H1 (cell line): ENCODE measurements at regions not wholly inside any gene's neighbourhood (a gene's known extent, or its start where the extent isn't known, plus 50 kb on each side); places are given as distances from the start of the nearest gene placed in this dataset.

ENCODE experiments used
- CTCF ChIA-PET: fragments of 300-600 bp; sonication (Branson Sonifier 250); formaldehyde crosslinking; loops from one replicate; lab custom pipeline; 2021; ENCODE audit not compliant: partially characterized antibody; lab: Charles Lee
- POLR2A ChIA-PET: fragments of 300-600 bp; sonication (Branson Sonifier 250); formaldehyde crosslinking; loops from one replicate; lab custom pipeline; 2021; ENCODE audit warnings: inconsistent platforms; ENCODE audit not compliant: partially characterized antibody; lab: Charles Lee
- DNase-seq, 2 experiments: peaks; one replicate each; pipeline versions ENCODE4 v3.0.0 to v3.0.0-alpha.2; 2010 to 2022; ENCODE audit warnings: low spot score in 2 of 2, low read depth in 1 of 2, mixed read lengths in 1 of 2
- FAIRE-seq: peaks from 2 replicates; lab custom pipeline; 2011; peaks lifted over from hg19 to GRCh38; lab: Jason Lieb, UNC
- H2AFZ ChIP-seq: 2 replicates; pipeline ENCODE4 v1.8.1; 2012; ENCODE audit warnings: low read length, inconsistent platforms
- H2AK5ac ChIP-seq: 2 replicates; pipeline ENCODE4 v1.6.1; 2013; ENCODE audit warnings: low read depth, low read length
- H2BK120ac ChIP-seq: replicated peaks from 2 replicates; pipeline ENCODE3; 2013; ENCODE audit warnings: low read depth, low read length, inconsistent platforms
- H2BK12ac ChIP-seq: 2 replicates; pipeline ENCODE4 v1.6.1; 2013; ENCODE audit warnings: low read depth, low read length
- H2BK15ac ChIP-seq: 2 replicates; pipeline ENCODE4 v1.6.1; 2013; ENCODE audit warnings: low read length
- H2BK20ac ChIP-seq: 2 replicates; pipeline ENCODE4 v1.6.1; 2013; ENCODE audit warnings: low read length
- H2BK5ac ChIP-seq: 2 replicates; pipeline ENCODE4 v1.6.1; 2013; ENCODE audit warnings: low read depth, low read length
- H3K14ac ChIP-seq: 2 replicates; pipeline ENCODE4 v1.6.1; 2013; ENCODE audit warnings: inconsistent platforms; ENCODE audit not compliant: insufficient read length
- H3K18ac ChIP-seq: 2 replicates; pipeline ENCODE4 v1.6.1; 2013; ENCODE audit warnings: low read length; ENCODE audit errors: extremely low read depth
- H3K23ac ChIP-seq: 2 replicates; pipeline ENCODE4 v1.6.1; 2013; ENCODE audit warnings: inconsistent platforms; ENCODE audit not compliant: insufficient read length
- H3K23me2 ChIP-seq: 2 replicates; pipeline ENCODE4 v1.6.1; 2013; ENCODE audit warnings: low read depth, low read length
- H3K27ac ChIP-seq: 2 replicates; pipeline ENCODE4 v1.6.1; 2011; ENCODE audit warnings: low read depth, low read length, inconsistent platforms
- H3K27me3 ChIP-seq, 4 experiments: replicated peaks in 1 of 4; 1 replicate in 1 of 4; 2 replicates in 3 of 4; pipeline versions ENCODE4 v1.6.1 to v1.8.1; 2011 to 2013; ENCODE audit warnings: low read length in 3 of 4, mild to moderate bottlenecking in 3 of 4, inconsistent platforms in 2 of 4, mixed read lengths in 2 of 4, moderate library complexity in 1 of 4; ENCODE audit not compliant: control insufficient read depth in 3 of 4, insufficient read depth in 3 of 4; ENCODE audit errors: extremely low read depth in 1 of 4
- H3K36me3 ChIP-seq, 4 experiments: 2 replicates each; pipeline versions ENCODE4 v1.6.1 to v1.8.1; 2011 to 2013; ENCODE audit warnings: mild to moderate bottlenecking in 4 of 4, low read length in 3 of 4, moderate library complexity in 2 of 4, control low read depth in 1 of 4, inconsistent platforms in 1 of 4; ENCODE audit not compliant: insufficient read depth in 4 of 4, control insufficient read depth in 2 of 4
- H3K4ac ChIP-seq: replicated peaks from 2 replicates; pipeline ENCODE3; 2013; ENCODE audit warnings: low read length, low read depth, mixed read lengths, inconsistent platforms; ENCODE audit not compliant: insufficient read length
- H3K4me1 ChIP-seq, 4 experiments: replicated peaks in 1 of 4; 1 replicate in 1 of 4; 2 replicates in 3 of 4; pipeline versions ENCODE4 v1.6.1 to v1.8.1; 2011 to 2013; ENCODE audit warnings: low read length in 3 of 4, inconsistent platforms in 2 of 4, mixed read lengths in 1 of 4; ENCODE audit not compliant: insufficient read depth in 4 of 4, control insufficient read depth in 3 of 4
- H3K4me2 ChIP-seq, 2 experiments: 2 replicates each; pipeline versions ENCODE4 v1.6.1 to v1.8.1; 2011 to 2013; ENCODE audit warnings: low read depth in 2 of 2, low read length in 2 of 2, control low read depth in 1 of 2, inconsistent platforms in 1 of 2, mild to moderate bottlenecking in 1 of 2; ENCODE audit not compliant: insufficient read depth in 1 of 2
- H3K4me3 ChIP-seq, 4 experiments: fragments of 200-600, 300-600 bp in 1 of 4; sonication (generic), shearing (Covaris generic), sonication (Bioruptor Twin) in 1 of 4; 2 replicates each; pipeline versions ENCODE4 v1.5.1 to v1.8.1; 2011 to 2016; ENCODE audit warnings: low read length in 4 of 4, low read depth in 3 of 4, control low read depth in 2 of 4, inconsistent platforms in 2 of 4, mild to moderate bottlenecking in 2 of 4, mixed read lengths in 1 of 4, moderate library complexity in 1 of 4; ENCODE audit not compliant: insufficient read depth in 2 of 4; ENCODE audit errors: extremely low read depth in 1 of 4
- H3K56ac ChIP-seq: replicated peaks from 2 replicates; pipeline ENCODE3; 2013; ENCODE audit warnings: low read depth, mild to moderate bottlenecking, mixed read lengths, low read length, inconsistent platforms; ENCODE audit not compliant: insufficient read length
- H3K79me1 ChIP-seq: 2 replicates; pipeline ENCODE4 v1.6.1; 2013; ENCODE audit warnings: low read depth, low read length, control low read depth
- H3K79me2 ChIP-seq, 2 experiments: 2 replicates each; pipeline versions ENCODE4 v1.6.1 to v1.8.1; 2012 to 2013; ENCODE audit warnings: low read length in 2 of 2, mild to moderate bottlenecking in 2 of 2, inconsistent platforms in 1 of 2; ENCODE audit not compliant: insufficient read depth in 2 of 2, control insufficient read depth in 1 of 2
- H3K9ac ChIP-seq, 4 experiments: replicated peaks in 1 of 4; 1 replicate in 1 of 4; 2 replicates in 3 of 4; pipeline versions ENCODE4 v1.6.1 to v1.8.1; 2011 to 2013; ENCODE audit warnings: low read depth in 3 of 4, low read length in 3 of 4, control low read depth in 2 of 4, mild to moderate bottlenecking in 2 of 4, moderate library complexity in 2 of 4, inconsistent platforms in 1 of 4; ENCODE audit errors: extremely low read depth in 1 of 4
- H3K9me3 ChIP-seq, 2 experiments: 2 replicates each; pipeline versions ENCODE4 v1.6.1 to v1.8.1; 2012 to 2013; ENCODE audit warnings: mild to moderate bottlenecking in 2 of 2, moderate library complexity in 2 of 2, control low read depth in 1 of 2, inconsistent platforms in 1 of 2, low read depth in 1 of 2, low read length in 1 of 2, mixed read lengths in 1 of 2; ENCODE audit not compliant: insufficient read depth in 2 of 2
- H4K20me1 ChIP-seq, 2 experiments: replicated peaks in 1 of 2; 2 replicates each; pipeline versions ENCODE3 to v1.8.1; 2011 to 2013; ENCODE audit warnings: inconsistent platforms in 2 of 2, low read length in 2 of 2, mild to moderate bottlenecking in 1 of 2; ENCODE audit not compliant: insufficient read depth in 2 of 2, control insufficient read depth in 1 of 2
- H4K5ac ChIP-seq: 2 replicates; pipeline ENCODE4 v1.6.1; 2013; ENCODE audit warnings: low read length, low read depth, mixed read lengths, inconsistent platforms; ENCODE audit not compliant: insufficient read length
- H4K8ac ChIP-seq: 2 replicates; pipeline ENCODE4 v1.8.0; 2013; ENCODE audit warnings: mild to moderate bottlenecking, moderate library complexity, low read length, inconsistent platforms; ENCODE audit not compliant: insufficient read depth; ENCODE audit errors: extremely low read depth
- H4K91ac ChIP-seq: replicated peaks from 2 replicates; pipeline ENCODE3; 2013; ENCODE audit warnings: low read length, mixed read lengths, inconsistent platforms; ENCODE audit not compliant: insufficient read length
- BRCA1 ChIP-seq: IDR thresholded peaks from 2 replicates; pipeline ENCODE4 v1.6.1; 2012; ENCODE audit warnings: low read depth, low read length, improper control_type of control experiment
- E2F6 ChIP-seq: IDR thresholded peaks from 2 replicates; pipeline ENCODE4 v1.6.1; 2012; ENCODE audit warnings: inconsistent platforms
- EP300 ChIP-seq, 2 experiments: IDR thresholded peaks; 1 replicate in 1 of 2; 2 replicates in 1 of 2; pipeline ENCODE4 v1.6.1; 2011 to 2012; ENCODE audit warnings: low read depth in 2 of 2, low read length in 2 of 2, mild to moderate bottlenecking in 2 of 2, borderline replicate concordance in 1 of 2, inconsistent platforms in 1 of 2, moderate library complexity in 1 of 2
- HDAC6 ChIP-seq: IDR thresholded peaks from one replicate; pipeline ENCODE4 v1.7.1; 2012; ENCODE audit warnings: low read depth, mild to moderate bottlenecking, inconsistent platforms, low read length, moderate library complexity
- JUN ChIP-seq: IDR thresholded peaks from 2 replicates; pipeline ENCODE4 v1.6.1; 2011; ENCODE audit warnings: low read depth, mild to moderate bottlenecking, improper control_type of control experiment, low read length
- KDM1A ChIP-seq: fragments of 200-600, 300-600 bp; sonication (generic); IDR thresholded peaks from 2 replicates; pipeline ENCODE4 v1.7.1; 2016; ENCODE audit warnings: mild to moderate bottlenecking, low read length, borderline replicate concordance
- NRF1 ChIP-seq: IDR thresholded peaks from 2 replicates; pipeline ENCODE4 v1.6.1; 2011; ENCODE audit warnings: mild to moderate bottlenecking, low read depth, low read length, improper control_type of control experiment
- SIN3A ChIP-seq, 2 experiments: IDR thresholded peaks in 1 of 2; conservative IDR thresholded peaks in 1 of 2; 2 replicates each; pipeline ENCODE4 v1.6.1; 2011 to 2012; ENCODE audit warnings: low read length in 2 of 2, improper control_type of control experiment in 1 of 2, low read depth in 1 of 2, mild to moderate bottlenecking in 1 of 2
- SIRT6 ChIP-seq: IDR thresholded peaks from one replicate; pipeline ENCODE4 v1.7.1; 2012; ENCODE audit warnings: low read length, inconsistent platforms
- SP1 ChIP-seq: IDR thresholded peaks from 2 replicates; pipeline ENCODE4 v1.6.1; 2011; ENCODE audit warnings: low read depth, low read length
- TF ChIP-seq, protein P1 (sequence below): IDR thresholded peaks from 2 replicates; pipeline ENCODE4 v1.6.1; 2012; ENCODE audit warnings: low read length, inconsistent platforms

GRCh38 chr14:34113991-34114390, 163.1 kb upstream of the EGLN3 start:
- H3K4me2 ChIP-seq: no peak overlapping the region
- H3K4me3 ChIP-seq: no peak overlapping the region
- H3K4ac ChIP-seq: no peak overlapping the region
- no peaks in the 10 kb centered on the region for H3K79me2 ChIP-seq
- no peaks in the 10 kb centered on the region for H3K23me2 ChIP-seq
- FAIRE-seq: no peak
- no peak overlapping the region for H3K23ac ChIP-seq
- no peak overlapping the region for H4K8ac ChIP-seq
- H3K4me1 ChIP-seq: no peaks in the 10 kb centered on the region
- no peaks in the 10 kb centered on the region for H3K79me1 ChIP-seq
- H4K91ac ChIP-seq: no peak overlapping the region
- H2BK20ac ChIP-seq: no peak overlapping the region
- no peak overlapping the region for H3K27ac ChIP-seq
- TF ChIP-seq HDAC6: no peak
- no peak for TF ChIP-seq SP1
- no peak for TF ChIP-seq SIRT6
- TF ChIP-seq, protein P1, sequence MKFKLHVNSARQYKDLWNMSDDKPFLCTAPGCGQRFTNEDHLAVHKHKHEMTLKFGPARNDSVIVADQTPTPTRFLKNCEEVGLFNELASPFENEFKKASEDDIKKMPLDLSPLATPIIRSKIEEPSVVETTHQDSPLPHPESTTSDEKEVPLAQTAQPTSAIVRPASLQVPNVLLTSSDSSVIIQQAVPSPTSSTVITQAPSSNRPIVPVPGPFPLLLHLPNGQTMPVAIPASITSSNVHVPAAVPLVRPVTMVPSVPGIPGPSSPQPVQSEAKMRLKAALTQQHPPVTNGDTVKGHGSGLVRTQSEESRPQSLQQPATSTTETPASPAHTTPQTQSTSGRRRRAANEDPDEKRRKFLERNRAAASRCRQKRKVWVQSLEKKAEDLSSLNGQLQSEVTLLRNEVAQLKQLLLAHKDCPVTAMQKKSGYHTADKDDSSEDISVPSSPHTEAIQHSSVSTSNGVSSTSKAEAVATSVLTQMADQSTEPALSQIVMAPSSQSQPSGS: no peak
- TF ChIP-seq SIN3A (conservative IDR thresholded peaks at IDR 0.05 in 1 of 2, IDR thresholded peaks at IDR 0.05 in 1 of 2; ENCODE audit: low read depth in 1 of 2, low read length in 2 of 2): no peak
- no peak for TF ChIP-seq E2F6
- no peak for TF ChIP-seq KDM1A
- TF ChIP-seq EP300 (IDR thresholded peaks at IDR 0.05; ENCODE audit: borderline replicate concordance in 1 of 2, low read depth in 2 of 2, low read length in 2 of 2): no peak
- TF ChIP-seq BRCA1: no peak
- TF ChIP-seq JUN: no peak
- TF ChIP-seq NRF1: no peak
- H2AK5ac ChIP-seq: no peak overlapping the region
- no peak for DNase-seq
- no peak overlapping the region for H3K9ac ChIP-seq
- H2AFZ ChIP-seq: no peak overlapping the region
- no peak overlapping the region for H3K18ac ChIP-seq
- no peaks in the 10 kb centered on the region for H3K9me3 ChIP-seq
- POLR2A ChIA-PET: no interaction called here
- no peaks in the 10 kb centered on the region for H4K20me1 ChIP-seq
- H2BK5ac ChIP-seq: no peak overlapping the region
- no peak overlapping the region for H3K14ac ChIP-seq
- no peak overlapping the region for H4K5ac ChIP-seq
- no peaks in the 10 kb centered on the region for H3K36me3 ChIP-seq
- H2BK15ac ChIP-seq: no peak overlapping the region
- no peak overlapping the region for H3K56ac ChIP-seq
- no peaks in the 10 kb centered on the region for H3K27me3 ChIP-seq
- CTCF ChIA-PET: interaction anchor here (1.1 to 3.8 kb wide), 4 partner anchors 17 to 265 kb away, joined by 3 to 24 read pairs (median 3); no protein-coding TSS in a partner anchor
- no peak overlapping the region for H2BK12ac ChIP-seq
- H2BK120ac ChIP-seq: no peak overlapping the region
